Liver (tissue), 2 donors: ENCODE measurements at regions not wholly inside any gene's neighbourhood (a gene's known extent, or its start where the extent isn't known, plus 50 kb on each side); places are given as distances from the start of the nearest gene placed in this dataset.

Source experiments
- REST ChIP-seq: IDR thresholded peaks from 2 replicates; pipeline ENCODE4 v1.6.1; 2016; ENCODE audit warnings: antibody characterized with exemption, mild to moderate bottlenecking
- YY1 ChIP-seq: IDR thresholded peaks from 2 replicates; pipeline ENCODE4 v1.6.1; 2016; ENCODE audit warnings: antibody characterized with exemption, mild to moderate bottlenecking
- TF ChIP-seq, protein P1 (sequence below): fragments of 150-350 bp; IDR thresholded peaks from 2 replicates; pipeline ENCODE4 v1.5.1; 2017; ENCODE audit warnings: improper control_type of control experiment, low read depth, low read length; ENCODE audit not compliant: missing input control
- TF ChIP-seq, protein P2 (sequence below): IDR thresholded peaks from 2 replicates; pipeline ENCODE4 v1.6.1; 2016; ENCODE audit warnings: antibody characterized with exemption
- donor health status: healthy.

DNA sequence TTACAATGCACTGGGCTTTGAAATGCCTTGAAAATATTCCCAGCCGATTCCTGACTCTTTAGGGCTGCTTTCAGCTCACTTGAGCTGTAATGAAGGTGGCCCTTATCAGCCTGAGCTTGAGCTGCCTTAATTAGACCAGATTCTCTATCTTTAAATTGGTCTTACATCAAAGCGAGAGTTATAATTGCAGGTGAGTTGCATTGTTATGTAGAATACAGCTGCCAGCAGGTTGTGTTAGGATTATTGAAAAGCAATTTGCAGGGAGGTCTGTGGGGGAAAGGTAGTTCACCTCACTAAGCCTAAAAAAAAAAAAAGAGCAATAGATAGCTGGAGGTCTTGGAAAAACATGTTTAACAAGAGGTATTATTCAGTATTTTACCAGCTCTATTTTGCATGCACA is 142.2 kb upstream of the HABP2 start:
- TF ChIP-seq YY1 (no peak), REST (no peak)
- TF ChIP-seq, protein P1, sequence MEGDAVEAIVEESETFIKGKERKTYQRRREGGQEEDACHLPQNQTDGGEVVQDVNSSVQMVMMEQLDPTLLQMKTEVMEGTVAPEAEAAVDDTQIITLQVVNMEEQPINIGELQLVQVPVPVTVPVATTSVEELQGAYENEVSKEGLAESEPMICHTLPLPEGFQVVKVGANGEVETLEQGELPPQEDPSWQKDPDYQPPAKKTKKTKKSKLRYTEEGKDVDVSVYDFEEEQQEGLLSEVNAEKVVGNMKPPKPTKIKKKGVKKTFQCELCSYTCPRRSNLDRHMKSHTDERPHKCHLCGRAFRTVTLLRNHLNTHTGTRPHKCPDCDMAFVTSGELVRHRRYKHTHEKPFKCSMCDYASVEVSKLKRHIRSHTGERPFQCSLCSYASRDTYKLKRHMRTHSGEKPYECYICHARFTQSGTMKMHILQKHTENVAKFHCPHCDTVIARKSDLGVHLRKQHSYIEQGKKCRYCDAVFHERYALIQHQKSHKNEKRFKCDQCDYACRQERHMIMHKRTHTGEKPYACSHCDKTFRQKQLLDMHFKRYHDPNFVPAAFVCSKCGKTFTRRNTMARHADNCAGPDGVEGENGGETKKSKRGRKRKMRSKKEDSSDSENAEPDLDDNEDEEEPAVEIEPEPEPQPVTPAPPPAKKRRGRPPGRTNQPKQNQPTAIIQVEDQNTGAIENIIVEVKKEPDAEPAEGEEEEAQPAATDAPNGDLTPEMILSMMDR = no peak
- TF ChIP-seq, protein P2, sequence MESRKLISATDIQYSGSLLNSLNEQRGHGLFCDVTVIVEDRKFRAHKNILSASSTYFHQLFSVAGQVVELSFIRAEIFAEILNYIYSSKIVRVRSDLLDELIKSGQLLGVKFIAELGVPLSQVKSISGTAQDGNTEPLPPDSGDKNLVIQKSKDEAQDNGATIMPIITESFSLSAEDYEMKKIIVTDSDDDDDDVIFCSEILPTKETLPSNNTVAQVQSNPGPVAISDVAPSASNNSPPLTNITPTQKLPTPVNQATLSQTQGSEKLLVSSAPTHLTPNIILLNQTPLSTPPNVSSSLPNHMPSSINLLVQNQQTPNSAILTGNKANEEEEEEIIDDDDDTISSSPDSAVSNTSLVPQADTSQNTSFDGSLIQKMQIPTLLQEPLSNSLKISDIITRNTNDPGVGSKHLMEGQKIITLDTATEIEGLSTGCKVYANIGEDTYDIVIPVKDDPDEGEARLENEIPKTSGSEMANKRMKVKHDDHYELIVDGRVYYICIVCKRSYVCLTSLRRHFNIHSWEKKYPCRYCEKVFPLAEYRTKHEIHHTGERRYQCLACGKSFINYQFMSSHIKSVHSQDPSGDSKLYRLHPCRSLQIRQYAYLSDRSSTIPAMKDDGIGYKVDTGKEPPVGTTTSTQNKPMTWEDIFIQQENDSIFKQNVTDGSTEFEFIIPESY = no peak
